ENCODE measurements at regions not wholly inside any gene's neighbourhood (a gene's known extent, or its start where the extent isn't known, plus 50 kb on each side); places are given as distances from the start of the nearest gene placed in this dataset.

GRCh38 chr4:133046156-133046555 is 102.9 kb upstream of the PCDH10 start:
- no peak for DNase-seq (ENCODE audit: low spot score)

GRCh38 chr4:133058701-133059100 is 90.4 kb upstream of the PCDH10 start:
- no peak for DNase-seq (ENCODE audit: low spot score)

- no peak for DNase-seq (ENCODE audit: low spot score)
Observed at GRCh38 chr4:133059117-133059516, 90.0 kb upstream of the PCDH10 start.

GRCh38 chr4:133062851-133063250 is 86.2 kb upstream of the PCDH10 start:
- DNase-seq (ENCODE audit: low spot score): no peak

GRCh38 chr4:133068083-133068482 is 81.0 kb upstream of the PCDH10 start:
- no peak for DNase-seq (ENCODE audit: low spot score)

GRCh38 chr4:133081246-133081645 is 67.8 kb upstream of the PCDH10 start:
- no peak for DNase-seq (ENCODE audit: low spot score)

GRCh38 chr4:133084421-133084820 is 64.7 kb upstream of the PCDH10 start:
- DNase-seq (ENCODE audit: low spot score): no peak

- DNase-seq (ENCODE audit: low spot score): no peak
Observed at GRCh38 chr4:133095591-133095990, 53.5 kb upstream of the PCDH10 start.

- DNase-seq (ENCODE audit: low spot score): no peak
Observed at GRCh38 chr4:133096972-133097371, 52.1 kb upstream of the PCDH10 start.
